ENCODE measurements at regions not wholly inside any gene's neighbourhood (a gene's known extent, or its start where the extent isn't known, plus 50 kb on each side); places are given as distances from the start of the nearest gene placed in this dataset.
A peak's percentile ranks its signal among the peaks of the same experiment; 100 is the strongest.

- DNase-seq (ENCODE audit: extremely low spot score): no peak
- TF ChIP-seq FOXK2 (IDR thresholded peaks at IDR 0.05) (no peak), CTBP1 (IDR thresholded peaks at IDR 0.05; ENCODE audit: borderline replicate concordance) (no peak), NFRKB (IDR thresholded peaks at IDR 0.05) (no peak), ELF4 (IDR thresholded peaks at IDR 0.05) (no peak)
- CTCF ChIA-PET: no interaction called here
- POLR2A ChIA-PET: no interaction called here
Measured at GRCh38 chr12:123066384-123066710, 84.5 kb downstream of the PITPNM2 start.

- POLR2A ChIA-PET: no interaction called here
- DNase-seq (ENCODE audit: extremely low spot score): no peak
- TF ChIP-seq LEF1 (IDR thresholded peaks at IDR 0.05; ENCODE audit: borderline replicate concordance) (no peak), FOXA1 (IDR thresholded peaks at IDR 0.05) (no peak), FOXK2 (IDR thresholded peaks at IDR 0.05) (no peak), NFRKB (IDR thresholded peaks at IDR 0.05) (no peak), PKNOX1 (IDR thresholded peaks at IDR 0.05) (no peak), ZNF384 (IDR thresholded peaks at IDR 0.05) (no peak), BHLHE40 (IDR thresholded peaks at IDR 0.05; ENCODE audit: borderline replicate concordance) (no peak), ELF4 (IDR thresholded peaks at IDR 0.05) (no peak), TARDBP (IDR thresholded peaks at IDR 0.05) (no peak), HDGF (IDR thresholded peaks at IDR 0.05; ENCODE audit: borderline replicate concordance) (no peak), SP1 (IDR thresholded peaks at IDR 0.05) (no peak), SUZ12 (IDR thresholded peaks at IDR 0.05) (no peak), L3MBTL2 (conservative IDR thresholded peaks at IDR 0.05) (no peak), FOXM1 (IDR thresholded peaks at IDR 0.05; ENCODE audit: borderline replicate concordance) (no peak), ARNT (IDR thresholded peaks at IDR 0.05) (no peak)
- CTCF ChIA-PET: interaction anchor here (0.6 kb wide), 1 partner anchor 518 kb away, joined by 5 read pairs; no protein-coding TSS in a partner anchor
Measured at GRCh38 chr12:123065676-123066383, 85.1 kb downstream of the PITPNM2 start.

- no peak for DNase-seq (ENCODE audit: extremely low spot score)
- no peak for TF ChIP-seq BHLHE40 (IDR thresholded peaks at IDR 0.05; ENCODE audit: borderline replicate concordance)
- TF ChIP-seq SUZ12 (IDR thresholded peaks at IDR 0.05): no peak
- no peak for TF ChIP-seq LEF1 (IDR thresholded peaks at IDR 0.05; ENCODE audit: borderline replicate concordance)
- no peak for TF ChIP-seq ELF4 (IDR thresholded peaks at IDR 0.05)
- no peak for TF ChIP-seq FOXA1 (IDR thresholded peaks at IDR 0.05)
- TF ChIP-seq TARDBP (IDR thresholded peaks at IDR 0.05): no peak
- no peak for TF ChIP-seq FOXK2 (IDR thresholded peaks at IDR 0.05)
- no peak for TF ChIP-seq CTBP1 (IDR thresholded peaks at IDR 0.05; ENCODE audit: borderline replicate concordance)
- TF ChIP-seq SP1 (IDR thresholded peaks at IDR 0.05): no peak
- TF ChIP-seq NFRKB (IDR thresholded peaks at IDR 0.05): no peak
- no peak for TF ChIP-seq L3MBTL2 (conservative IDR thresholded peaks at IDR 0.05)
- no peak for TF ChIP-seq PKNOX1 (IDR thresholded peaks at IDR 0.05)
- CTCF ChIA-PET: interaction anchor here (0.6 to 1.1 kb wide), 3 partner anchors 10 to 519 kb away, joined by 3 to 5 read pairs (median 3); no protein-coding TSS in a partner anchor
- POLR2A ChIA-PET: interaction anchor here (1.0 kb wide), 1 partner anchor 10 kb away, joined by 3 read pairs; no protein-coding TSS in a partner anchor
Measured at GRCh38 chr12:123064885-123065619, 84.6 kb downstream of the ARL6IP4 start.

- TF ChIP-seq CTBP1 (IDR thresholded peaks at IDR 0.05; ENCODE audit: borderline replicate concordance) (no peak), ARNT (IDR thresholded peaks at IDR 0.05) (no peak), NFRKB (IDR thresholded peaks at IDR 0.05) (no peak), SUZ12 (IDR thresholded peaks at IDR 0.05) (no peak), SP1 (IDR thresholded peaks at IDR 0.05) (no peak), BHLHE40 (IDR thresholded peaks at IDR 0.05; ENCODE audit: borderline replicate concordance) (no peak), PKNOX1 (IDR thresholded peaks at IDR 0.05) (no peak), FOXA1 (IDR thresholded peaks at IDR 0.05) (no peak), FOXK2 (IDR thresholded peaks at IDR 0.05) (no peak), HDGF (IDR thresholded peaks at IDR 0.05; ENCODE audit: borderline replicate concordance) (no peak), LEF1 (IDR thresholded peaks at IDR 0.05; ENCODE audit: borderline replicate concordance) (no peak), ZNF384 (IDR thresholded peaks at IDR 0.05) (no peak), TARDBP (IDR thresholded peaks at IDR 0.05) (no peak), ELF4 (IDR thresholded peaks at IDR 0.05) (no peak), L3MBTL2 (conservative IDR thresholded peaks at IDR 0.05) (no peak), FOXM1 (IDR thresholded peaks at IDR 0.05; ENCODE audit: borderline replicate concordance) (no peak)
- ChIA-PET CTCF (interaction anchor here (1.1 kb wide), 1 partner anchor 11 kb away, joined by 3 read pairs; no protein-coding TSS in a partner anchor), POLR2A (interaction anchor here (1.0 kb wide), 1 partner anchor 11 kb away, joined by 3 read pairs; no protein-coding TSS in a partner anchor)
- DNase-seq (ENCODE audit: extremely low spot score): no peak
Measured at GRCh38 chr12:123064366-123064765, 83.9 kb downstream of the ARL6IP4 start.

GRCh38 chr12:123063535-123063934, 83.1 kb downstream of the ARL6IP4 start:
- ChIA-PET POLR2A (no interaction called here), CTCF (interaction anchor here (1.0 kb wide), 3 partner anchors 8 to 21 kb away, joined by 3 read pairs; no protein-coding TSS in a partner anchor)
- peak; percentile 65 for DNase-seq (ENCODE audit: extremely low spot score)
- TF ChIP-seq PKNOX1 (IDR thresholded peaks at IDR 0.05) (no peak), CTBP1 (IDR thresholded peaks at IDR 0.05; ENCODE audit: borderline replicate concordance) (no peak), NFRKB (IDR thresholded peaks at IDR 0.05) (no peak), FOXA1 (IDR thresholded peaks at IDR 0.05) (no peak), FOXM1 (IDR thresholded peaks at IDR 0.05; ENCODE audit: borderline replicate concordance) (no peak), SP1 (IDR thresholded peaks at IDR 0.05) (no peak), TARDBP (IDR thresholded peaks at IDR 0.05) (no peak), ELF4 (IDR thresholded peaks at IDR 0.05) (no peak), SUZ12 (IDR thresholded peaks at IDR 0.05) (no peak), ARNT (IDR thresholded peaks at IDR 0.05) (no peak)

Measured in HEK293T (cell line).